ENCODE measurements at regions not wholly inside any gene's neighbourhood (a gene's known extent, or its start where the extent isn't known, plus 50 kb on each side); places are given as distances from the start of the nearest gene placed in this dataset.

GRCh38 chr9:126225611-126226609 lies 100.7 kb upstream of the MVB12B start:
- DNase-seq: no peak

GRCh38 chr9:126226991-126227936 lies 99.4 kb upstream of the MVB12B start:
- no peak for DNase-seq

- no peak for DNase-seq
Measured at GRCh38 chr9:126228111-126228780, 98.4 kb upstream of the MVB12B start.

- peak; percentile 62 for DNase-seq
Measured at GRCh38 chr9:126228781-126229444, 97.7 kb upstream of the MVB12B start.

GRCh38 chr9:126229501-126229900 lies 97.1 kb upstream of the MVB12B start:
- no peak for DNase-seq

GRCh38 chr9:126230692-126231091 lies 95.9 kb upstream of the MVB12B start:
- DNase-seq: no peak

- no peak for DNase-seq
Measured at GRCh38 chr9:126232461-126232860, 94.2 kb upstream of the MVB12B start.

GRCh38 chr9:126233175-126233574 lies 93.5 kb upstream of the MVB12B start:
- no peak for DNase-seq

- DNase-seq: no peak
Measured at GRCh38 chr9:126233913-126234525, 92.6 kb upstream of the MVB12B start.

- no peak for DNase-seq
Measured at GRCh38 chr9:126234681-126235335, 91.8 kb upstream of the MVB12B start.

- DNase-seq: no peak
Measured at GRCh38 chr9:126235336-126236243, 91.0 kb upstream of the MVB12B start.

- no peak for DNase-seq
Measured at GRCh38 chr9:126236273-126236672, 90.4 kb upstream of the MVB12B start.

- DNase-seq: no peak
Measured at GRCh38 chr9:126238415-126238814, 88.2 kb upstream of the MVB12B start.

- DNase-seq: no peak
Measured at GRCh38 chr9:126239515-126239914, 87.1 kb upstream of the MVB12B start.

- DNase-seq: no peak
Measured at GRCh38 chr9:126240835-126241234, 85.8 kb upstream of the MVB12B start.

- no peak for DNase-seq
Measured at GRCh38 chr9:126248680-126249079, 77.9 kb upstream of the MVB12B start.

- no peak for DNase-seq
Measured at GRCh38 chr9:126261584-126262356, 64.9 kb upstream of the MVB12B start.

- no peak for DNase-seq
Measured at GRCh38 chr9:126262738-126263137, 63.9 kb upstream of the MVB12B start.

- DNase-seq: no peak
Measured at GRCh38 chr9:126270556-126270955, 56.1 kb upstream of the MVB12B start.

Measured in NCI-H1436 (cell line).